Activated T-cell treated with anti-CD3 and anti-CD28 coated beads, Interleukin-2, amount 50 U/mL, for 4 hours (primary cell): ENCODE measurements at regions not wholly inside any gene's neighbourhood (a gene's known extent, or its start where the extent isn't known, plus 50 kb on each side); places are given as distances from the start of the nearest gene placed in this dataset.

Experiments used
- ATAC-seq, 2 donors: fragments of 200-7000 bp; cut with Tn5 transposase; one replicate each; pipeline ENCODE4 v1.10.0; 2021
- DNase-seq: peaks from one replicate; pipeline ENCODE4 v3.0.0-alpha.2; 2020
- H3K27me3 Mint-ChIP-seq: one replicate; pipeline ENCODE4 v1.8.0; 2021; ENCODE audit warnings: low read depth, mixed read lengths
- H3K36me3 Mint-ChIP-seq: one replicate; pipeline ENCODE4 v1.8.0; 2022; ENCODE audit warnings: mixed read lengths; ENCODE audit not compliant: insufficient read depth
- H3K4me1 Mint-ChIP-seq: one replicate; pipeline ENCODE4 v1.8.0; 2021; ENCODE audit warnings: low read depth, mixed read lengths
- H3K4me3 Mint-ChIP-seq: one replicate; pipeline ENCODE4 v1.8.0; 2021; ENCODE audit warnings: mild to moderate bottlenecking, moderate library complexity, mixed read lengths
- H3K9me3 Mint-ChIP-seq: one replicate; pipeline ENCODE4 v1.8.0; 2021; ENCODE audit warnings: mixed read lengths

DNA sequence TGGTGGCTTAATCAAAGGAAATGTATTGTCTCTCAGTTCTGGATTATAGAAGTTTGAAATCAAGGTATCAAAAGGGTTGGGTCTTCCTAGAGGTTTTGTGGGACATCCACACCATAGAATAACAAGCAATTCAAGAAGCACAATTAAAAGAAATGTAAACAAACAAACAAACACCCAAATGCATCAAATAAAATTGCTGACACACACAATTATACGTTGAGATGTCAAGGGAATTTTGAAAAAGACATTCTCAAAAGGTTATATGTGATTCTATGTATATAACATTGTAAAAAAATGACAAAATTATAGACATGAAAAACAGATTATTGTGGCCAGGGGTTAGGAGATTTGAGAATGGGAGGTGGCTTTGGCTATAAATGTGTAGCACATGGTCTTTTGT, 250.7 kb upstream of the AGA start:
- H3K4me1 Mint-ChIP-seq = no peaks in the 10 kb centered on the region
- ATAC-seq (no peak), DNase-seq (no peak)
- H3K9me3 Mint-ChIP-seq = no peaks in the 10 kb centered on the region
- H3K27me3 Mint-ChIP-seq = no peaks in the 10 kb centered on the region
- H3K36me3 Mint-ChIP-seq = no peaks in the 10 kb centered on the region
- H3K4me3 Mint-ChIP-seq = no peak overlapping the region

DNA sequence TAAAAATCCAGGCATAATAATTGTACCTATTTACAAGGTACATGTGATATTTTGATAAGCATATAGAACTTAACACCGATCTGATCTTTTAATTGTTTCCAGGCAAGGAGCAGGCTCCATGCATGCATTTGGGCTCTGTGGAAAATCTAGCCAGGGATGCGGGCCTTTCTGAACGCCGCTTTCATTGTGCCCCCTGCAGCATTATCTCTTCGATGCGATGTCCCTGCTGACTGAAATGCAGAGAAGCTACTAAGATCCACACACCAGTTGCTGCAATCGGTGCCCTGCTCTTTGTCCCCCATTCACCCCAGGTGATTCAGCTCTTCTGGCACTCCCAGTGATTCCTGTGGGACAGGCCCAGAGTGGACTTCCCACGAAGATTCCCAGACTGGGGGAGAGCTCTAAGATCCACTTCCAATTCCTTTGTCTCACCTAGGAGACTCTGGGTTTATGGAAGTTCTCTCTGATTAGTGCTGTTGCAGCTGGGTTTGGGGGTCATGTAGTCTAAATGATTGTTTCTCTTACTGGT, 254.3 kb upstream of the AGA start:
- no peaks in the 10 kb centered on the region for H3K36me3 Mint-ChIP-seq
- no peak overlapping the region for H3K4me3 Mint-ChIP-seq
- ATAC-seq (no peak), DNase-seq (no peak)
- no peaks in the 10 kb centered on the region for H3K9me3 Mint-ChIP-seq
- no peaks in the 10 kb centered on the region for H3K27me3 Mint-ChIP-seq
- no peaks in the 10 kb centered on the region for H3K4me1 Mint-ChIP-seq

DNA sequence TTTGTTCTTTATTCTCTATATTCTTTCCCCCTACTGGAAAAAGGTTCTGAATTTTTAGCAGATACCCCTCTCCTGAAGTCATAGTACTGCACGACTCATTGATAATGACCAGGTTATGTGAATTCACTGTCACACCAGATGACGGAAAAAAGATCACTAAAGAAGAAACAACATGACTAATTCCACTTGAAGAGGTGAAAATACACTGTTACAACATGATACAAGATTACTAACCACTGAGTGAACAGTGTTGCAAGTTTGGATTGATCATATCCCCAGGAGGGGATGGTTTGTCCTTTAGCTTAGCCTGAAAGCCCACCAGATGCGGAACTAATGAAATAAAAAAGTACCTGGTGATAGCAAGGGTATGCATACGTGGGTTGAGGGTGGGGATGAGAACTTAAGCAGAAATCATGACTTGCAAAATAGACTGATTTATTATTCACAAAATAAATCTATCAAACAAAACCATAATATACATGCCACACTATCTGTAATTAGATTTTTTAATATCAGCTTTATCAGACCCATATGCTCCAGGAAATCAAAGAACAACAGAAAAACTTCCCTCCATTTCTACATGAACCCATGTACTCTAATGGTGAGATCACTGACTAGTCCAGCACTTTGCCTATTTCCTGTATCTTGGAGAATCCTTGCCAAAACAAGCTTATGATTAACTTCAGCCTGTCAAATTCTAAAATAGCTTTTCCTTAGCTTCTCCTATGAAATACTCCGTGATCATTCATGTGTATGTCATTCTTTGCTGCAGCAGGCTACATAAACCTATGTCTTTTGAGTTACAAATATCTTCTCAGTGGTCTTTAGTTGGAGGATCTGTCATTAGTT, 257.4 kb upstream of the AGA start:
- Mint-ChIP-seq H3K4me1 (no peaks in the 10 kb centered on the region), H3K9me3 (no peaks in the 10 kb centered on the region), H3K36me3 (no peaks in the 10 kb centered on the region), H3K4me3 (no peak overlapping the region), H3K27me3 (no peaks in the 10 kb centered on the region)
- DNase-seq = no peak
- no peak for ATAC-seq

GRCh38 chr4:177706916-177707315, 264.7 kb upstream of the AGA start:
- H3K4me3 Mint-ChIP-seq = no peak overlapping the region

GRCh38 chr4:177713454-177713853, 271.2 kb upstream of the AGA start:
- Mint-ChIP-seq H3K4me3 (no peak overlapping the region), H3K27me3 (no peaks in the 10 kb centered on the region), H3K36me3 (no peaks in the 10 kb centered on the region), H3K9me3 (no peaks in the 10 kb centered on the region), H3K4me1 (no peaks in the 10 kb centered on the region)
- DNase-seq (no peak), ATAC-seq (no peak)

More at GRCh38 chr4:177706916-177707315, 264.7 kb upstream of the AGA start:
- no peaks in the 10 kb centered on the region for H3K4me1 Mint-ChIP-seq
- DNase-seq (no peak), ATAC-seq (no peak)
- no peaks in the 10 kb centered on the region for H3K36me3 Mint-ChIP-seq
- no peaks in the 10 kb centered on the region for H3K27me3 Mint-ChIP-seq
- no peaks in the 10 kb centered on the region for H3K9me3 Mint-ChIP-seq

DNA sequence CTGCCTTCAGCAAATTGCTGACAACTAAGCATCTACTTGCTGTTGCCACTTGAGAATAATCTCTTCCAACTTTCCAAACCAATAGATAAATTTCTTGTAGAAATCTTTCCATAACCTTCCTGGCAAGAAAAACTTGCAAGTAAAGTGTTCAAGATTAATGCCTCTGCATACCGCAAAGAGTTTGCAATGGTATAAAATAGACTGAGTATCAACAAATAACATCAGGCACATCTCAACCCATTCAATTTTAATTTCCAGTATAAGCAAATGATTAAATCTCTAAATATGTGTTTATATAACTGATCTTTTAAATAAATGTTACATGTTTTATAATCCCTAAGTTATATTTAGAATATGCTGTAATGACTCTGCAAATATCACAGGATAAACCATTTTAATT, 275.2 kb upstream of the AGA start:
- Mint-ChIP-seq H3K4me3 (no peak overlapping the region), H3K36me3 (no peaks in the 10 kb centered on the region), H3K27me3 (no peaks in the 10 kb centered on the region), H3K9me3 (no peaks in the 10 kb centered on the region), H3K4me1 (no peaks in the 10 kb centered on the region)
- ATAC-seq (no peak), DNase-seq (no peak)

DNA sequence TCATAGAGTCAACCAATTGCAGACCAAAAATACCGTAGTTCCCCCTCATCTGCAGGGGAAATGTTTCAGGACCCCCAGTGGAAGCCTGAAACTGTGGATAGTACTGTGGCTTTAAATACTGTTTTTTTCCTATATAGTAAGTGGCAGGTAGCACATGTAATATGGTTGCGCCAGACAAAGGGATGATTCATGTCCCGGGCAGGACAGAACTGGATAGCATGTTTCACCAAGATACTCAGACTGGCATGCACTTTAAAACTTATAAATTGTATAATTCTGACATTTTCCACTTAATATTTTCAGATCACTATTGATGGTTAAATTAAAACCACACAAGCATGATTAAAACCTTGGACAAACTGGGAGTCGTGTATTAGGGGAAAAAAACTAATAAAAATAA, 276.3 kb upstream of the AGA start:
- Mint-ChIP-seq H3K4me3 (no peak overlapping the region), H3K36me3 (no peaks in the 10 kb centered on the region), H3K9me3 (no peaks in the 10 kb centered on the region), H3K4me1 (no peaks in the 10 kb centered on the region), H3K27me3 (no peaks in the 10 kb centered on the region)
- no peak for DNase-seq
- ATAC-seq = no peak

- Mint-ChIP-seq H3K36me3 (no peaks in the 10 kb centered on the region), H3K4me1 (no peaks in the 10 kb centered on the region), H3K4me3 (no peak overlapping the region), H3K27me3 (no peaks in the 10 kb centered on the region), H3K9me3 (no peaks in the 10 kb centered on the region)
- DNase-seq (no peak), ATAC-seq (no peak)
These were observed 283.9 kb upstream of the AGA start for GRCh38 chr4:177726111-177726510.

DNA sequence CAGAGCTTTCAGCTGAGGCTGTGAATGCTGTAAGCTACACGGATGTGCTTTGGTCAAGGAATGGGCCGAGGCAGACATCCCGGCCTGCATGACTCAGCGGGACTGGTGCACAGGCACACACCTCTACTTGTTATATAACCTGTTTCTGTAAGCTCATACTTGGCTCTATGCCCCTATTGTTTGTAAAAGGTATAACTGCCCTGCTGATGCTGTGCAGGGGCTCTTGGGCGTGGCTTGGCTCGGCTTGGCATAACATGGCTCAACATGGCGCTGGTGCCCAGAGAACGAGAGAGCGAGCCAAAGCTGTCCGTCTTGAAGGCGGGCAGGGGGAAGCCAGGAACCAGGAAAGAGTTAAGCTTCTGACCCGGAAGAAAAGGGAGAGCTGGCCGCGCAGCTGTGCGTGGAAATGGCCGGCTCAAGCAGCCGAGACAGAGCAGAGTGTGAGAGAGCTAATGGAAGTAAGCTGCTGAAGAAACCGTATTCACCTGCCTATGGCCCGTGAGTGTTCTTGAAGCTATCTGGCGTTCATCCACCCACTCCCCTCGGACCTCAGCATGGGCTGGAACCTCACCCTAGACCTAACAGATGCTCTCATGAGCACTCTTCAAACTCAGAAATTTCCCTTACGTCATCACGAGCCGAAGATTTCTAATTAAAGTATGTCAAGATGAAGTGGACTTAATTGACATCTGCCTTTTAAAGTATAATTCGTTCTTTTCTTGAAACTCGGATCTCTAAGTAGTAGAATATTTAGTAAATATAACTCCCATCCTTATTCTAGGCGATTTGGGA, 286.3 kb upstream of the AGA start:
- H3K27me3 Mint-ChIP-seq = no peaks in the 10 kb centered on the region
- no peaks in the 10 kb centered on the region for H3K4me1 Mint-ChIP-seq
- no peaks in the 10 kb centered on the region for H3K9me3 Mint-ChIP-seq
- ATAC-seq = no peak
- H3K36me3 Mint-ChIP-seq = no peaks in the 10 kb centered on the region
- DNase-seq = no peak
- no peak overlapping the region for H3K4me3 Mint-ChIP-seq

- Mint-ChIP-seq H3K4me1 (no peaks in the 10 kb centered on the region), H3K4me3 (no peak overlapping the region), H3K9me3 (no peaks in the 10 kb centered on the region), H3K36me3 (no peaks in the 10 kb centered on the region), H3K27me3 (no peaks in the 10 kb centered on the region)
- DNase-seq (no peak), ATAC-seq (no peak)
These were observed 287.4 kb upstream of the AGA start for GRCh38 chr4:177729681-177730080.

GRCh38 chr4:177737387-177737940, 295.2 kb upstream of the AGA start:
- Mint-ChIP-seq H3K36me3 (no peaks in the 10 kb centered on the region), H3K4me1 (peaks cover 2% of the 10 kb centered on the region), H3K27me3 (no peaks in the 10 kb centered on the region), H3K9me3 (no peaks in the 10 kb centered on the region), H3K4me3 (no peak overlapping the region)
- DNase-seq (no peak), ATAC-seq (no peak)

- Mint-ChIP-seq H3K9me3 (no peaks in the 10 kb centered on the region), H3K36me3 (no peaks in the 10 kb centered on the region), H3K4me3 (no peak overlapping the region), H3K27me3 (no peaks in the 10 kb centered on the region), H3K4me1 (peaks cover 2% of the 10 kb centered on the region)
- DNase-seq (no peak), ATAC-seq (peak; percentile 60 to 61)
These were observed 298.3 kb upstream of the AGA start for GRCh38 chr4:177740563-177740962.

- no peak for ATAC-seq
- Mint-ChIP-seq H3K4me1 (no peaks in the 10 kb centered on the region), H3K4me3 (no peak overlapping the region), H3K36me3 (no peaks in the 10 kb centered on the region), H3K9me3 (no peaks in the 10 kb centered on the region), H3K27me3 (no peaks in the 10 kb centered on the region)
- DNase-seq = no peak
These were observed 317.5 kb upstream of the AGA start for GRCh38 chr4:177759729-177760128.

- no peak for ATAC-seq
These were observed 319.5 kb upstream of the AGA start for GRCh38 chr4:177761692-177762091.

More at GRCh38 chr4:177761692-177762091, 319.5 kb upstream of the AGA start:
- no peaks in the 10 kb centered on the region for H3K9me3 Mint-ChIP-seq
- no peaks in the 10 kb centered on the region for H3K4me1 Mint-ChIP-seq
- H3K27me3 Mint-ChIP-seq = no peaks in the 10 kb centered on the region
- DNase-seq = no peak
- H3K36me3 Mint-ChIP-seq = no peaks in the 10 kb centered on the region
- H3K4me3 Mint-ChIP-seq = no peak overlapping the region
